NCI-H446 treated with DMSO at 0.1 percent for 48 hours (cell line): ENCODE measurements at regions not wholly inside any gene's neighbourhood (a gene's known extent, or its start where the extent isn't known, plus 50 kb on each side); places are given as distances from the start of the nearest gene placed in this dataset.

Source experiments
- DNase-seq: peaks from one replicate; lab custom pipeline; 2025; lab: John Stamatoyannopoulos, UW

DNA sequence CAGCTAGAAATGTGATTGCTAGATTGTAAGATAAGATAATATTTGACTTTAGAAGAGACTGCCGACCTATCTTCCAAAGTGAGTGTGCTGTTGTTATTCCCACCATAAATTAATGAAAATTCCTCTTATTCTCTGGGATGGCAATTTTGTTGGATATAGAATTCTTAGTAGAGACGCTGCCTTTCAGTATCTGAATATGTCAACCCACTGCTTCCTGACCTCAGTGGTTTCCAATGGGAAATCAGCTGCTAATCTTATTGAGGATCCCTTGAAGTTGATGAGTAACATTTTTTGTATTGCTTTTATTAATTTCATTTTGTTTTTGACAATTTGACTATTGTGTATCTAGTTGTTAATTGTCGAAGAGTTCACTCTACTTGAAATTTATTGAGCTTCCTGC is 313.0 kb downstream of the BMP2 start:
- DNase-seq: no peak

DNA sequence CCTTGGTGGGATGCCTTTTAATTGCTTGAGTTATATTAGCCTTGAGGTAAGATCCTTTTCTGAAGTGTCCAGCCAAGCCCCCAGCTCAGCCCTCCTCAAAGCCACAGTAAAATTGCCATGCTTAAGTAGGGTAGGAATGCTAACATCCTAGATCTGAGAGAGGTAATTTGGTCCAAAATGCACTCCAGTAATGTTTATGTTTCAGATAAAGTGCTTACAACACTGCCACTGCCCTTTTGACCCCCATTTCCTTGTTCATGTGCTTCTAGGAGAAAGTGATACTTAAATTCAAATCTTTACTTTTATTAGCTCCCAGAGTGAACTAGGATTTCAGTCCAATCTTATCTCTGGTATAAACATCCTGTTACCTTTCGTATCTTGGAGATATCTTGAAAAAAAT is 318.0 kb downstream of the BMP2 start:
- DNase-seq: no peak

DNA sequence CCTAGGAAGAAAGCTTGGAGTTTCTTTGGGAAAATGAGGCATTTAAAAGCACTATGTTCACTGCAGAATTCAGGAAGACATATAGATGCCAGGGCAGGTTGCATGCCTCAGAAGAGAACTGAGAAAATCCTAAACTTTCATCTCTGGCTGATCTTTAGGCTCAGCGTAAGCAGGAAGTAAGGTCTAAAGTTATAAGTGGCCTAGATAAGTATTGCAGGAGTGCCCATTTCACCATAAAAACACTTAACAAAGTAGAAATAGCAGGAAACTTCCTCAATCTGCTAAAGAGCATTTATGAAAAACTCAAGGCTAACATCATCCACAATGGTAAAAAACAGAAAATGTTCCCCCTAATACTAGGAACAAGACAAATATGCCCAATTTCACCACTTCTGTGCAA is 320.3 kb downstream of the BMP2 start:
- DNase-seq: no peak

DNA sequence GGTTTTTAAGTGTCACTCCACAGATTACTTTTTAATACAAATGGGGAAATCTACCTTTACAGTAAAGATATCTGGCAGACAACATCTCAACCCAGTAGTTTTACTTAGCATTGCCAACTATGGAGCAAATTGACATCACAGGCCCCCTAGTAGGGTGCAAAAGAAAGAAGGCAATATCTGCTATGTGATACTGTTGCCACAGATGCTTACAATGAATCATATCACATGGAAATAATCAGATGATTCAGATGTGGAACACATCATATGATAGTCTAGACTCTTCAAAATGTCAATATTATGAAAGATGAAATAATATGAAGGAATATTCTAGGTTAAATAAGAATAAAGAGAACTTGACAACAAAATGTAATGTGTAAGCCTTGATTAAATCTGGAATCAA is 322.5 kb downstream of the BMP2 start:
- no peak for DNase-seq

DNA sequence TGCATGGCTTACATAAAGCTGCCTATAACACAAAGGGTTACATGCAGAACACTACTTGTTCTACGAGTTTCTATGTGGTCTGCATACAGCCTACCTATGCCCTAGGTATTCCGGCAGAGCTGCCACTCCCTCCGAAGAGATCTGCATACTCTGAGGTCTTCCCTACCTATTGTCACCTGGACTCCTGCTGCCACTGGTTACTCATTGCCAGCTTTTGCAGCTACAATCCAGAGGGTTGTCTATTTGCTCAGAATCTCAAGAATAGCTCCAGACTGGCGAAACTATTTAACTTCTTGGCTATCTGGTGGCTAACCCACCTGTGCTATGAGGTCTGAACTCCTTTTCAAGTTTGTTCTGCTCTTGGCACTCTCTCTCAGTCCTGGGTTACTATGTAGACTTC is 323.3 kb downstream of the BMP2 start:
- DNase-seq: no peak

DNA sequence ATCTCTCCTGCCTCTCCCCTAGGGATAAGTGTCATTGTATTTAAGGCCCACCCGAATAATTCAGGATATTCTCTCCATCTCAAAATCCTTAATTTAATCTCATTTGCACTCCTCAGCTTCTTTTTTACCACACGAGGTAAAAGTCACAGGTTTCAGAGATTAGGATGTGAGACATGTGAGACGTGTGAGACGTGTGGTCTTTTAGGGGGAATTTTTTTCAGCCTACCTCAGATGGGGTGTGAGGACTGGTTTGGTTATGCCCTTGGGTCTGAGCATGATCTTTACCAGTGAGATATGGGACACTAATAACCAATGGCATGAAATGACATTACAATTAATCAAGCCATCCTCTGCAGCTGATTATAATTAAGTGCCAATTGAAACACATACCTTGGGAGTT is 324.2 kb downstream of the BMP2 start:
- DNase-seq: no peak

DNA sequence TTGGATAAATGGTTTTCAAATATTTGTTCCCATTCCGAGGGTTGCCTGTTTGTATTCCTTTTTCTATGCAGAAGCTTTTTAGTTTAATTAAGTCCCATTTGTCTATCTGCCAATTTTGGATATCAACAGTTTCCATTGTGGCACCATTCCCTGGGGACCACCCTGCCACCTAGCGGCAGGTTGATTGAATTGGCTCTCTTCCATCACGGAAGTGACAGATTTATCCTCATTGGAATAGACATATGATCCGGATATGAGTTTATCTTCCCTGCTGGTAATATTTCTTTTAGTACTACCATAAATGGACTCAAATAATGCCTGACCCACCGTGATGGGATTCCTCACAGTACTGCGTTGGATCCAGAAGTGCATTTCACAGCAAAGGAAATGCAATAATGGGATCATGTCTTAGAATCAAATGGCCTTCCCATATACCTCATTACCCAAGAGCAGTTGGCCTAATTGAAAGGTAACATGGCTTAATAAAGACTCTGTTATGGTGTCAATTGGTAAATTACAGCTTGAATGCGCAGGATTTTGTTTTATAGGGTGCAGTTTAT is 327.0 kb downstream of the BMP2 start:
- no peak for DNase-seq

DNA sequence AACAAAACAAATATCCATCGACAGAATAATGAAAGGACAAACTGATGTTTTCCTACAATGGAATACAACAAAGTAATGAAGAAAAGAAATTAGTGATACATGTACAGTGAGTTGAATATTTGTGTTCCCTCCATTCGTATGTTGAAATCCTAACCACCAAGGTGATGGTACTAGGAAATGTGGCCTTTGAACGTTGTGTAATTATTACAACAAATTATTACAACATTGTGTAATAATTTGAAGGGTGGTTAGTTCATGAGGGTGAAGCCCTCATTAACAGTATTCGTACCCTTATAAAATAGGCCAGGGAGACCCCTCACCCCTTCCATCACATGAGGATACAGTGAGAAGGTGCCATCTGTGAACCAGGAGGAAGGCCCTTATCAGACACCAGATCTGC is 339.4 kb downstream of the BMP2 start:
- no peak for DNase-seq

DNA sequence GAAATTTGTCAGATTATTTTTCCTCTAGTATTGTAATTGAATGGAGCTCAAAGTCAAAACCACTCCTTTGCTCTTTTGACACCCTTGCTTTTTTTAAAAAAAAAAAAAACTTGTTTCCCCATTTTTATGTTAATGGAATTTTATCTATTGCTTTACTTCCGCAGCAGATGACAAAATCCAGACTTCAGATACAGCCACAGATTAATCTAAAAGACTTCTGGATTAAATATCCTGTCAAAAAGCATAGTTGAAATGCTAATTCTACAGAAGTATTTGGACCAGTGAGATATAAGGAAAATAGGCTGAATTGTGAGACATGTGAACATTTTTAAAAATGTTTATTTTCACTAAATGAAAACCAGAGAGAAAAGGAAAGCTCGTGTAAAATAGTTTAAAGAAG is 341.4 kb downstream of the BMP2 start:
- no peak for DNase-seq

DNA sequence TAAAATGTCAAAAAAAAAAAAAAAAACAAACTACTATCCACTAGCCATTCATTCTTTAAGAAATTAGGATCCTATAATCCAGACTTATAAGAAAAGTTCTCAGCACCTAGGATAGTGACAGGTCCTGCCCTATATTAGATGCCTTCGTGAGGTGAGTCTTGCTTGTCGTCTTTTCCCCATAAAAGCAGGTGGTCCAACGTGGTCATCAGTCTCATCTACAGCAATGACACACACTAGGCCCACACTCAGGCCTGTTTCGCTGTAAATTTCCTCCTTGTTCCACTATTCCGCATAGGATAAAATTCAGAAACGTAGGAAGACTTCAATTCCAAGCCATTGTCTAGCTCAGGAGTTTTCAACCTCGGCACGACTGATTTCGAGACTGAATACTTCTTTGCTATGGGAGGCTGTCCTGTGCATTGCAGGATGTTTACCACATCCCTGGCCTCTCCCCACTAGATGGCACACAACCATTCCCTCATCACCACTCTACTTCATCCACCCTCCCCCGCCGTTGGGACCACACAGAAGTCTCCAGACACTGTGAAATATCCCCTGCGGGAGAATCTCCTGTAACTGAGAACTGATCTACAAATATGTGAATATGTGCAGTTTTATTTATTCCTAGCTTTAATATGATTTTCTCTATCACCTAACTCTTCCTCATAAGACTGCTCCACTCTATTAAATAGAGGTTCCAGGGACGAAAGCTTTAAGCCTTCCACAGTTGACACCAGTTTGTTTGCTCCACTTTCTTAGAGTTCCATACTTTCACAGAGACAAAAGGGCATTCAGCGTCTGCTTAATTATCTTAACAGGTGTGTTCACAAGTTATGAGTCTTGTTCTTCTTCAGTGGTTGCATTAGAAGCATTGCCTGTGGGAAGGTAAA is 346.3 kb downstream of the BMP2 start:
- no peak for DNase-seq

DNA sequence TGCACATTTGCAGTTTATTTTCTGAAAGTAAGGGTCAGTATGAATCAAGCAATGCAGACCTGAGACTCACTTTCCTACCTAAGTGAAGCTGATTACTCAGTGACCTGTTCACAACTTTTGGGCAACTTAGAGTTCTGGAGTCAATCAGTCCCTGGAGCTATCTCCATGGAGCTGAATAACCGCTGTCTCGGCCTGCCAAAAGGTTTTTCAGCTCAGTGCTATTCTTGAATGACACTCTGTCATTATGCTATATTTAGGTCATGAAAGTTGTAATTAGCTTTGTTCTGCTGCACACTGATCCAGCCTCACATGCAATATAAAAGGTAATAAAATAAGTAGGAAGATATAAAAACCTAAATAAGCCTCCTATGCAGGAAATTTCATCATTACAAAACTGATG is 356.0 kb downstream of the BMP2 start:
- DNase-seq: no peak

DNA sequence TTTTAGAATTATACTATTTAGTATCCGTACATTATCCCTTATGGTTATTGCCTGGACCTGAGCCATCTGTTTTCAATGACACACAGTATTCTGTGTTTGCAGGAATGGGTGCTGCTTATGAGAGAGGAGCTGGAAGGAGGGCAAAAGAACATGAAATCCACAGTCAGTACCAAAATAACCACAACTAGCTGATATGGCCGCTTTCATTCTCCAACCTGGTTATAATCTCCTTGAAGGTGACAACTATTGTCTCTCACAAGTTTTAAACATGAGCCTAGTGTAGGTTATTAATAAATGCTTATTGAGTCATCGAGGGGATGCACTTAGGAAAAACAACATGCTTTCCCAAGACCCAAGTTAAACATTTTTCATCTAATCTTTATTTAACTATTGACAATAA is 356.6 kb downstream of the BMP2 start:
- no peak for DNase-seq

DNA sequence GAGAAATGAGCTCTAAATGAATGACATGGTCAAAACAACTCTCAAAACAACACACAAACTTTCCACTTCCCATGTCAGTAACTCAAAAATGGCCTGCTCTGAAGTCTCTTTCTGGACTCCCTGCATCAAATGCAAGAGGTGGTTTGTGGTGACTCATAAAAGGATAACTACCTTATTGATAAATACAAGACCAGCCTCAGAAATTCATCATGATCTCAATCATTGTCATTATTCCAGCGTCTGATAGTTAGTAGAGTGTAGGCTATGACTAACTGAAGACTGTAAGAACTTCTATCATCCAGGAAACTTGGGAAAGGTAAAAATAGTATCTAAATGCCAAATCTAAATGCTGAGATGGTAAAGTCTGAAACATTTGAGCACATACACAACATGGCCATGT is 369.4 kb downstream of the BMP2 start:
- no peak for DNase-seq

DNA sequence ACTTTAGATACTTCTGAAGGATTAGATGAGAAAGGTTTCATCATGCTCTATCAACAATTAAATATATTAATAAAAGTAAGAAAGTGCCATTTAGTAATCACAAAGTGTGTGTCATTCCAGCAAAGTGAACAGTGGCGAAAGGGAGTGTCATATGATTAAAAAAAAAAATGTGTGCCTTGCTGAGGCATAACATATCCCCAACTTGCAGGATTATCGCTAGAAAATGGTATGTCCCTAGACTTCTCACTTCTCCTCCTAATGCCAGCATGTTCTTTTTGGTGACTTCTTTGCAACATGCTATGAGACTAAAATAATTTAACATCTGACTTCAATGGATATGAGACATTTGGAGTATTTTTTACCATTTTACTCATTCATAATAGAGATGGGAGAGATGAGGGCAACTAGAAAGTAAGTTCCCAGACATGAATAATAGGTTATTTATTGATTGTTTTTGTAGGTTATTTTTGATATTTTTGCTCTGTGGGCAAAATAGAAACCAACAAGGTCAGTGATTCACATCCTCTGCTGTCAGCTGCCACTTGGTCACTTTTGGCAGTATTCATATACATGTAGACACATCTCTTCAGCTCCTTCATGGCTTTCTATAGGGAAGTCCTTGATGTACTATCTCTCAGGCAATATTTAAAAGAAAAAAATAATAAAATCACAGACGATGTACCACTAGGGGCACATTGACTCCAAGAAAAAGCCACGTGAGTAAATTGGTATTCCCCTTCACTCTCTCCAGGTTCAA is 370.1 kb downstream of the BMP2 start:
- no peak for DNase-seq

DNA sequence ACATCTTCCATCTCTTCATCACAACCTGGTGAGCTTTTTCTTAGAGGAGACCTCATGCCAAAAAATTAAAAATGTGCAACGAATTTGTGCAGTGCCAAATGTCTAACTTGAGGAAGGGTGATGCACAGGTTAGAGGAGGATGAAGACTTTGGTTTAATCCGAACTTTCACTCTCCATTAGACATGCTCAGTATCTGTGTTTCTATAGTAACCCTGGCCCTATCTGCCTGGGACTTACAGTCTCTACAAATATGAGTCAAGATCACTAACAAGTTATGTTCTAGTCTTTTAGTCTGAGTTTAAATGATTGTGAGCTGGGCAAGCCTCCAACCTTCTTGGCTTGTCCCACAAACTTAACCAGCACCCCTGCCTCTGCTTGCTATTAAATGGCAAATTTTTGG is 377.0 kb downstream of the BMP2 start:
- no peak for DNase-seq

DNA sequence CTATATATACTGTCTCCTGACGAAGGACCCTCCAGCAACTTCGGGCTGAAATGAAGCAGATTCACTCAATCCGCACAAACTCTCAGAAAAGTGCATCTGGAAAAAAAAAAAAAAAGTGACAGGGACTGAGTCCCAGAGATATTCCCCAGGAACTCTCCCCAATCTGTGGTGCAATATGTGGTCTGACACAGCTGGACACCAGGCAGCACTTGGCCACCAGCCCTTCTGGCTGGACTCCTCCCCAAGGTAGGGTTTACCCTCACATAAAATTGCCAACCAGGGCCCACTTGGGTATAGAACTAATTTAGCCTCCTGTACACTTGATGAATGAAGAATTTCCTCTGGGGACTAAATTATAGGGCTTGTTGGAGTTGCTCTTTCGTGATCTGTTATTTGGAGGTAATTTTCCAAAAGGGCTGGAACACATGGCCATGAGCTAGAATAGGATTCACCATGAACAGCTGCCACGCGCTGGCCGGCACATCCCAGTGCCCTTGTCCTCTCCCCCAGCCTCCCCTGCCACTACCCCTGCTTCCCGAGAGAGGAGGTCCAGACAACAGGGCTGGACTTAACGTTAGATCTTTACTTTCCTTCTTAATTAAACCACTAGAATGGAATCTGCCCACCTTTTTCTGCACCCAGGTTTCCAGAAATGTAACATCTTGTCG is 379.2 kb downstream of the BMP2 start:
- DNase-seq: no peak

DNA sequence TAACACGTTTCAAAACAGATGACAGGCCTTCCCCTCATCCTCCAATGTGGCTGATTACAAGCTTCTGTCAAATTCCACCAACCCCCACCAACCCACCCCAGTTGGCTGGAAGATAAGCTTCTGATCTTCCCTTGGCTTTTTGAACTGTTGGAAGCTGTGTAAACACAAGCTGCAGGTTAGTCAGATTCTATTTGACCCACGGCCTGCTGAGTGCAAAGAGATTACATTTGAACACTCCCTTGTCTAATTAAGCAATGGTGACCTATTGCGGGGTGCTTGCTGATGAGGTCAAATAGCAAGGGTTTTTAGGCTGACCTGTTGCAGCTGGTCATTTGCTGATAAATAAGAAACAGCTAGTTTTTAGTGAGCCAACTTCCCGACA is 379.7 kb downstream of the BMP2 start:
- DNase-seq: no peak

DNA sequence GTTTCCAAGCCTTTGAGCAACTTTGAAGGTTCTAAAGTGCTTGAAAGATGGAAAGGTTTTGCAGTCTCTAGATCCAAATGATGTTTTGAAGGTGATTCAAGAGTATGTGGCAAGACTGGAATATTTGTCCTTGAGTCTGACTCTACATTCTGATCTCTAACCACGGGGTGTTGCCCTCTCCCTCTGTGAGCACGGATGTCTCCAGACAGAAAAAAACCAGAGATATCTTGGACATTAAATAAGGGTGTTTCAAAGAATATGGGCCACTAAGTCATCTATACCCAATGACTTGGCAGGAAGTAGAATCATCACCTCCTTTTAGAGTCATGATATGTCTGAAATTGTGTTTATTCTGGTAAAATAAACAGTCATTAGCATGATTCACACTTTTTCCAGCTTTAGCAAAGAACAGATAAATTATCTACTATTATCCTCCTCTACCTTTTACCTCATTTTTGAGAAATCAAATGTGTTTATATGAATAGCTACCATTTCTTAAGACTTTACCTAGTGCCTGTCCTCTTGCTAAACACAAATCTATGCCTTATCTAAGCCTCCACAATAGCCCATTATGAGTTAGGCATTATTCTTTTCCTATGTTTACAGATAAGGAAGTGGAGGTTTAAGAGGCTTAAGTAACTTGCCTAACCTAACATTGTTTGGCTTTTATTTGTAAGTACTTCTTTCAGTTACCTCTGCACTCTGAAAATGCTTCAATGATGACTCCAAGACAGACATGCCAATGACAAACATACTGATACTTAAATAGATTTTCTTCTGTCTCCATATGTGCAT is 384.4 kb downstream of the BMP2 start:
- DNase-seq: no peak

DNA sequence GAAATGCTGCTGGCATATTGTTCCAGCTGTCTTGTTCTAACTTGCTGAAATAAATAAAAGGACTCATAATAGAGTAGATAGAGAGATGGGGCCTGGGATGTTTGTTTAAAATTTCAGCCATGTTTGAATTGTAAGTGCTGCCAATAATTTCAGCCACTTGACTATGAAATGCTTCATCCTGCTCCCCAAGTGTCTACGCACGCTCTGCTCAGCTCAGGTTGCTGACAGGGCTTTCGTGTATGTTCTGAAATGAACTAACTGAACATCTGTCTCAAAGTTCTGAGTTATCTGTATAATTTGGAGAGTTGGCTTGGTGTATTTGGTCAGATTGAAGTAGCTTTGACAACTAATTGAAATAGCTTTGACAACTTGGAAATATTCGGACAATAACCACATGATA is 387.8 kb downstream of the BMP2 start:
- no peak for DNase-seq

DNA sequence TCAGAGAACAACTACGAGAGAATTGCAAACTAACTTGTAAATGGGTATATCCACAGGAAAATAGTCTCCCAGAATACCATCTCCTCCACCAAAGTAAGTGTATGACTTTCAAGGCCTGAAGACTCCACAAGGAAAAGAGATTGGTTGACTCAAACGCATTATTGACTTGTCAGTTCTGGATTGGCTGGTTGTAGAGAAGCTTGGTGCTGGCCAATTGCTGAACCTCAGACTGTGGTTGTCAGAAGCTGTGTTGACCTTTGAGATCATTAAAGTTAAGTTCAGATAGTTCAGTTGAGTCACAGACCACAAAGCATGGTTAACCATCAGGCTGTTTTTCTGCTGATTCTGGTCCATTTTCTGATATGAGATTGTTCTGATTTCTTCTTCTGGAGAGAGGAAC is 388.3 kb downstream of the BMP2 start:
- no peak for DNase-seq

DNA sequence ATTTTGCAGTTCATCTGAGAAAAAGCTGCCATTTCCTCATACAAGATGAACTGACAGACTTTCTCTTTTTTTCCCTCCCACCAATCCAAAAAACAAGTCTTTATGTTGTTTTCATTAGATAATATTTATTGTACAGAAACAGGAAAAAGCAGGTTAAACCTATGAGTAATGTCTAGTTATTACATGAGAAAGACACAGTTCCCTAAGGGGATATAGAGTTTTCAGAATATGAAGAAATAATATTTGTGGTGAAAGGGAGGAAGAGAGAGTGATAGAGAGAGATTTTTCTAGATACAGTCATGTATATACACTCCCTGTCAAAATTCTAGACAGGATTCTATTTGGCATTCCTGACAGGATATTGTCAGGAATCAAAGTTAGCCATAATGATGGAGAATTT is 392.4 kb downstream of the BMP2 start:
- no peak for DNase-seq

DNA sequence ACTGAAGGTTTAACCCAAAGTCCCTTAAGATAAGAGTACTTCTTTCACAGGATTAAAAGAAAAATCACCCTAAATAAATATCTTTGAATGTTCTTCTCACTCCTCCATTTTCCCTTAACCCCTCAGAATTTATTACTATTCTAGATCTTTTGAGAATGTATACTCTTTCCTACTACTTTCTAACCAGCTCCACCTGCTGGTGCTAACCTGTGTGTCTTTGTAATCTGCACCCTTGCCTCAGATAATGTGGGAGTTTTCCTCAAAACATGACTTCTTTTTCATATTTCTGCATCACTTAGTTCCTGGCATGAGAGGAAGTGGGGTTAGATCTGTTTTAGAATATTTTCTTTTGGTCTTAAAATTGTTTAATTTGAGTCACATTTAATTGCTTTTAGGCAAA is 394.2 kb downstream of the BMP2 start:
- DNase-seq: no peak
